SU-DHL-6 (cell line): ENCODE measurements at regions not wholly inside any gene's neighbourhood (a gene's known extent, or its start where the extent isn't known, plus 50 kb on each side); places are given as distances from the start of the nearest gene placed in this dataset.

Source experiments
- EZH2phosphoT487 ChIP-seq: fragments of 200-600 bp; sonication (generic), shearing (Covaris generic); conservative IDR thresholded peaks from 2 replicates; pipeline ENCODE4 v1.6.1; 2018; ENCODE audit warnings: mild to moderate bottlenecking, antibody characterized with exemption, low read length, moderate library complexity, mixed read lengths
- TF ChIP-seq, protein P1 (sequence below): fragments of 200-600 bp; sonication (generic); IDR thresholded peaks from one replicate; pipeline ENCODE4 v1.5.1; 2017; ENCODE audit warnings: antibody characterized with exemption, mild to moderate bottlenecking, low read length, moderate library complexity; ENCODE audit not compliant: insufficient read depth, poor library complexity, severe bottlenecking

DNA sequence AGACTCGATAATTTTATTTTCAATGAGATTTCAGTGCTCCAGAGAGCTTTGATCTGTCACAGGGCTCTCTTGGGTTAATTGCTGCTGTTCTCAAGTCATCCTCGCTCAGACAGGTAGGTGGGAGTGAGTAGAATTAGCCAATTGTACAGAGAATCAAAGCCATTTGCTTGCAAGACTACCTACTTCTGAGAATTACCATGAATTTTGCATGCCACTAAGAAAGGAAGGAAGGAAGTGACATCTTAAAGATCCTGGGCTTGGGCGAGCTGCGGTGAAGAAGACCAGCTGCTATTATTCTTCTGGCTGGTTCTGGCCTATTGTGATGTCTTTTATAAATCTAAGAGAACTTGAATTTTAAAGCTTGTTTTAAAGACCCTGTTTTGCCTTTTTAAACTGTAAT lies 154.1 kb upstream of the LPP start:
- no peak for TF ChIP-seq EZH2phosphoT487
- TF ChIP-seq, protein P1, sequence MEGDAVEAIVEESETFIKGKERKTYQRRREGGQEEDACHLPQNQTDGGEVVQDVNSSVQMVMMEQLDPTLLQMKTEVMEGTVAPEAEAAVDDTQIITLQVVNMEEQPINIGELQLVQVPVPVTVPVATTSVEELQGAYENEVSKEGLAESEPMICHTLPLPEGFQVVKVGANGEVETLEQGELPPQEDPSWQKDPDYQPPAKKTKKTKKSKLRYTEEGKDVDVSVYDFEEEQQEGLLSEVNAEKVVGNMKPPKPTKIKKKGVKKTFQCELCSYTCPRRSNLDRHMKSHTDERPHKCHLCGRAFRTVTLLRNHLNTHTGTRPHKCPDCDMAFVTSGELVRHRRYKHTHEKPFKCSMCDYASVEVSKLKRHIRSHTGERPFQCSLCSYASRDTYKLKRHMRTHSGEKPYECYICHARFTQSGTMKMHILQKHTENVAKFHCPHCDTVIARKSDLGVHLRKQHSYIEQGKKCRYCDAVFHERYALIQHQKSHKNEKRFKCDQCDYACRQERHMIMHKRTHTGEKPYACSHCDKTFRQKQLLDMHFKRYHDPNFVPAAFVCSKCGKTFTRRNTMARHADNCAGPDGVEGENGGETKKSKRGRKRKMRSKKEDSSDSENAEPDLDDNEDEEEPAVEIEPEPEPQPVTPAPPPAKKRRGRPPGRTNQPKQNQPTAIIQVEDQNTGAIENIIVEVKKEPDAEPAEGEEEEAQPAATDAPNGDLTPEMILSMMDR: no peak
